CD4-positive, alpha-beta memory T cell (primary cell): ENCODE measurements at regions not wholly inside any gene's neighbourhood (a gene's known extent, or its start where the extent isn't known, plus 50 kb on each side); places are given as distances from the start of the nearest gene placed in this dataset.

ENCODE experiments used
- CTCF ChIA-PET: fragments of 350-600 bp; sonication (Branson Sonifier 250); formaldehyde crosslinking; loops from one replicate; lab custom pipeline; 2021; ENCODE audit warnings: inconsistent platforms; ENCODE audit not compliant: partially characterized antibody; lab: Charles Lee
- POLR2A ChIA-PET: fragments of 350-600 bp; sonication (Branson Sonifier 250); formaldehyde crosslinking; loops from one replicate; lab custom pipeline; 2021; ENCODE audit not compliant: partially characterized antibody; lab: Charles Lee
- DNase-seq, 5 donors: peaks; one replicate each; pipeline versions ENCODE4 v3.0.0 to v3.0.0-alpha.2; 2020 to 2022; ENCODE audit warnings: mixed read lengths in 1 of 5
- H3K27ac ChIP-seq: one replicate; pipeline ENCODE4 v1.7.0; 2013; ENCODE audit warnings: low read depth, low read length
- H3K27me3 ChIP-seq: 2 replicates; pipeline ENCODE4 v1.7.0; 2013; ENCODE audit warnings: mild to moderate bottlenecking, low read length, moderate library complexity; ENCODE audit not compliant: insufficient read depth
- H3K36me3 ChIP-seq: 2 replicates; pipeline ENCODE4 v1.7.0; 2013; ENCODE audit warnings: mild to moderate bottlenecking, low read length, moderate library complexity; ENCODE audit not compliant: insufficient read depth
- H3K4me1 ChIP-seq: 2 replicates; pipeline ENCODE4 v1.7.0; 2013; ENCODE audit warnings: mild to moderate bottlenecking, low read length, moderate library complexity; ENCODE audit not compliant: insufficient read depth
- H3K4me3 ChIP-seq, 2 donors: one replicate each; pipeline ENCODE4 v1.7.0; 2013; ENCODE audit warnings: low read length in 2 of 2, mild to moderate bottlenecking in 1 of 2
- H3K9me3 ChIP-seq, 2 donors: one replicate each; pipeline ENCODE4 v1.7.0; 2013; ENCODE audit warnings: low read length in 2 of 2, control low read depth in 1 of 2; ENCODE audit not compliant: control insufficient read depth in 1 of 2
- H3K27ac Mint-ChIP-seq, 7 donors: one replicate each; pipeline ENCODE4 v1.8.0; 2020 to 2021; ENCODE audit warnings: mixed read lengths in 7 of 7, mild to moderate bottlenecking in 6 of 7, inconsistent platforms in 3 of 7, moderate library complexity in 3 of 7
- H3K27me3 Mint-ChIP-seq, 2 donors: one replicate each; pipeline ENCODE4 v1.8.0; 2020 to 2021; ENCODE audit warnings: mixed read lengths in 2 of 2
- H3K36me3 Mint-ChIP-seq, 2 donors: one replicate each; pipeline ENCODE4 v1.8.0; 2020 to 2021; ENCODE audit warnings: mixed read lengths in 2 of 2, inconsistent platforms in 1 of 2, mild to moderate bottlenecking in 1 of 2
- H3K4me1 Mint-ChIP-seq, 4 donors: one replicate each; pipeline ENCODE4 v1.8.0; 2020 to 2021; ENCODE audit warnings: mixed read lengths in 4 of 4, mild to moderate bottlenecking in 1 of 4
- H3K4me3 Mint-ChIP-seq, 8 donors: one replicate each; pipeline ENCODE4 v1.8.0; 2020 to 2021; ENCODE audit warnings: mixed read lengths in 8 of 8, mild to moderate bottlenecking in 7 of 8, moderate library complexity in 6 of 8, inconsistent platforms in 3 of 8
- H3K9me3 Mint-ChIP-seq, 8 donors: one replicate each; pipeline ENCODE4 v1.8.0; 2020 to 2021; ENCODE audit warnings: mixed read lengths in 8 of 8, mild to moderate bottlenecking in 5 of 8, inconsistent platforms in 3 of 8, moderate library complexity in 1 of 8
- intact Hi-C: fragments of 100-400 bp; cut with micrococcal nuclease; formaldehyde crosslinking; loops from one replicate; pipeline ENCODE4 v1.15.1; 2023

DNA sequence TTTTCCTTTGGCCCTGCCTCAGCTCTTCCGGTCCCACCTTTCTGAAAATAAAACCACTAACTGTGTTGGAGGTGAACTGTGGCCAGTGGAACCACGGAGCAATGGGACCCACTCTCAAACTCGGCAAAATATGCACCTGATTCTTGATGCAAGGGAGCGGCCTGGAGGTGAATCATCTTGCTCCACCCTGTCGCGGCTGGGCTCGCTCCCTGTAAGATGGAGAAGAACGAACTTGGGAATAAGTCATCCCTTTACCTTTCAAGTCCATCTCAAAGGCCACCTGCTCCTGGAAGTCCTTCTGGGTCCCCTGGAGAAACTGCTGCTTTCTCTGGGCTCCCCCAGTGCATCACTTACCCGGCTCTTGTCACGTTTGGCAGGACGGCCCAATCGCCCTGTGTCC lies 309.9 kb downstream of the BCL11B start:
- Mint-ChIP-seq H3K4me1 (peaks cover 24 to 42% (median 33%) of the 10 kb centered on the region in 4 donors), H3K9me3 (peaks cover 0 to 5% (median 0%) of the 10 kb centered on the region in 8 donors), H3K36me3 (no peaks in the 10 kb centered on the region), H3K4me3 (no peak overlapping the region), H3K27ac (no peak overlapping the region), H3K27me3 (no peaks in the 10 kb centered on the region)
- peaks cover 27% of the 10 kb centered on the region for H3K4me1 ChIP-seq
- no peaks in the 10 kb centered on the region for H3K9me3 ChIP-seq
- no peak overlapping the region for H3K27ac ChIP-seq
- POLR2A ChIA-PET = no interaction called here
- no peak for DNase-seq
- H3K4me3 ChIP-seq = no peak overlapping the region
- CTCF ChIA-PET = no interaction called here
- no peaks in the 10 kb centered on the region for H3K36me3 ChIP-seq
- no peaks in the 10 kb centered on the region for H3K27me3 ChIP-seq
- intact Hi-C loops = no loop called here

DNA sequence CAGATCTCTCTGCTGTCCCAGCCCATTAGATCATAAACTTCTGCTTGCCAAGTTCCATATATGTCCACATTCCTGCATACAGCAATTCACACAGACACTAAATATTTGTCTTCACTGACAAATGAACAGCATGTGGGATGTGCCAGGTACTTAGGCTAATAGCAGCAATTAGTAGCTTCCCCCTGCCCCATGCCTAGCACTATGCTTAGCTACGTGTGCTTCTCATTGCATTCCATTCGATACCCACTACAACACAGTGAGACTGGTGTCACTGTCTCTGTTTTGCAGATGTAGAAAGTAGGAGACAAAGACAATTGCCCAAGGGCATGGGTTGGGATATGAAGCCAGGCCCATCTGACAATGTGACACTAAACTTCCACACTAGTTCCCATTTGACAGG lies 308.4 kb downstream of the BCL11B start:
- Histone ChIP-seq H3K27me3 (no peaks in the 10 kb centered on the region), H3K27ac (no peak overlapping the region), H3K4me3 (no peak overlapping the region), H3K4me1 (peaks cover 27% of the 10 kb centered on the region), H3K36me3 (no peaks in the 10 kb centered on the region), H3K9me3 (no peaks in the 10 kb centered on the region)
- DNase-seq = no peak
- ChIA-PET CTCF (no interaction called here), POLR2A (no interaction called here)
- Mint-ChIP-seq H3K27me3 (no peaks in the 10 kb centered on the region), H3K36me3 (no peaks in the 10 kb centered on the region), H3K4me3 (peak overlapping the region in 1 of 8 donors; percentile 49), H3K4me1 (peaks cover 24 to 45% (median 35%) of the 10 kb centered on the region in 4 donors), H3K9me3 (peaks cover 0 to 5% (median 0%) of the 10 kb centered on the region in 8 donors), H3K27ac (peak overlapping the region in 1 of 7 donors; percentile 36)
- intact Hi-C loops = no loop called here

DNA sequence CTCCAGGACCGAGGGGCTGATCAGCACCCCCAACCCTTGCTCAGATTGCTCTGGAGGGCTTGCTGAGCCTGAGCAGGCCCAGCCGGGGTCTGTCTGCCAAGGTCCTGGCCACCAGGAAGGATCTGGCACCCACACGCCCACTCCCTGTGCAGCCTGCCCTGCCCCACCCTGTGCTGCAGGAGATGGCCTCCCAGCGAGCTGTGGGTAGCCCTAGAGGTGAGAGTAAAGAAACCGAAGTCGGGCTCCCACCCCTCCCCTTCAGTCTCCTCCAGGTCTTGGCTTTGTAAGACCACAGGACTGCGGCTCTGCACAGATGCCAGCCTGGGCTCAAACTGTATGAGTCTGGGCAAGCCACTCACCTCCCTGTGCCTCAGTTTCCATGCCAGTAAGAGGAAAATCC lies 307.8 kb downstream of the BCL11B start:
- Histone ChIP-seq H3K4me1 (peaks cover 27% of the 10 kb centered on the region), H3K36me3 (no peaks in the 10 kb centered on the region), H3K27me3 (no peaks in the 10 kb centered on the region), H3K9me3 (no peaks in the 10 kb centered on the region), H3K27ac (no peak overlapping the region), H3K4me3 (no peak overlapping the region)
- Mint-ChIP-seq H3K27me3 (no peaks in the 10 kb centered on the region), H3K4me1 (peaks cover 24 to 45% (median 35%) of the 10 kb centered on the region in 4 donors), H3K9me3 (peaks cover 0 to 2% (median 0%) of the 10 kb centered on the region in 8 donors), H3K4me3 (peak overlapping the region in 3 of 8 donors; percentile 46 to 70 (median 68)), H3K27ac (peak overlapping the region in 4 of 7 donors; percentile 27 to 74 (median 56)), H3K36me3 (no peaks in the 10 kb centered on the region)
- ChIA-PET CTCF (no interaction called here), POLR2A (no interaction called here)
- DNase-seq = no peak
- intact Hi-C loops = no loop called here

DNA sequence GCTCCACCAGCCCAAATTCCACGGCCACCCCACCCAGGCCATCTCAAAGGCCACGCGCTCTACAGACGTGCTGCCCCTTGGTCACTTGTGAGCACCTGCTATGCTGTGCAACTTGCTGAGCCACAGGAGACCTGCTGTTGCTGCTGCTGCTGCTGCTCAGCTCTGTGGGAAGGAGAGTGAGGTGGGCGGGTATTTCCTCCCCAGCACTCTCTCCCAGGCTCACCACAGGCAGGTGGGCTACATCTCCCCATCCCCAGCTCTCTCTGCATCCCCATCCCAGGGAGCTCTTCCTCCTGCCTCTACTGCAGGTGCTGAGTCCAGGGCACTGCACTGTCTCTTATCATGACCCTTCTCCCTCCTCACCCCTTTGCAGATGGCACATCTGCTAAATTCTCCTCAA lies 306.9 kb downstream of the BCL11B start:
- Histone ChIP-seq H3K27me3 (no peaks in the 10 kb centered on the region), H3K4me3 (no peak overlapping the region), H3K36me3 (no peaks in the 10 kb centered on the region), H3K9me3 (no peaks in the 10 kb centered on the region), H3K4me1 (peaks cover 27% of the 10 kb centered on the region), H3K27ac (no peak overlapping the region)
- Mint-ChIP-seq H3K9me3 (peaks cover 0 to 2% (median 0%) of the 10 kb centered on the region in 8 donors), H3K4me1 (peaks cover 24 to 45% (median 35%) of the 10 kb centered on the region in 4 donors), H3K4me3 (peak overlapping the region in 6 of 8 donors; percentile 39 to 76 (median 60)), H3K27me3 (no peaks in the 10 kb centered on the region), H3K36me3 (no peaks in the 10 kb centered on the region), H3K27ac (peak overlapping the region in 6 of 7 donors; percentile 11 to 81 (median 46))
- ChIA-PET CTCF (no interaction called here), POLR2A (no interaction called here)
- no peak for DNase-seq
- intact Hi-C loops = no loop called here

DNA sequence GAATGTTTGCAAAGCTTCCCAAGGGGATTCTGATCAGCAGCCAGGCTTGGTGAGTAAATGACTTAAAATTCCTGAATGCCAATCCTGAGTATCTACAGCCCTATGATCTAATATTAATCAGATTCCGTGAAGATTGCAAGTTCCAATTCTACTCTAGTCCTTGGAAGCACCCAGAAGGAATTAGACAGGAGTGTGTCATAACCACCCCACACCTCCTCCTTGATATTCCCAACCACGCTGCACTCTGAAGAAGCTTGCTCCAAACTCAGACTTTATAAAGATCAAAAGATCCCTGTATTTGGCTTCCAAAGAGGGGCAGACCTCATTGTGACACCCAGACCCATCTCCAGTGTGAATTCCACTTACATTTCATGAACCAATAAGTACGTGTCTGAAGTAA lies 306.0 kb downstream of the BCL11B start:
- H3K4me3 Mint-ChIP-seq = peak overlapping the region in 1 of 8 donors; percentile 4
- DNase-seq = no peak
- no peak overlapping the region for H3K4me3 ChIP-seq
- no peaks in the 10 kb centered on the region for H3K36me3 Mint-ChIP-seq
- H3K4me1 Mint-ChIP-seq = peaks cover 24 to 45% (median 34%) of the 10 kb centered on the region in 4 donors
- peaks cover 27% of the 10 kb centered on the region for H3K4me1 ChIP-seq
- H3K27me3 ChIP-seq = no peaks in the 10 kb centered on the region
- no peaks in the 10 kb centered on the region for H3K36me3 ChIP-seq
- intact Hi-C loops = no loop called here
- CTCF ChIA-PET = no interaction called here
- no peaks in the 10 kb centered on the region for H3K9me3 ChIP-seq
- H3K27me3 Mint-ChIP-seq = no peaks in the 10 kb centered on the region
- peaks cover 0 to 3% (median 0%) of the 10 kb centered on the region in 8 donors for H3K9me3 Mint-ChIP-seq
- POLR2A ChIA-PET = no interaction called here
- no peak overlapping the region for H3K27ac Mint-ChIP-seq
- H3K27ac ChIP-seq = no peak overlapping the region

GRCh38 chr14:98966475-98967162 lies 305.4 kb downstream of the BCL11B start:
- Mint-ChIP-seq H3K27me3 (no peaks in the 10 kb centered on the region), H3K4me1 (peaks cover 24 to 45% (median 33%) of the 10 kb centered on the region in 4 donors), H3K27ac (peak overlapping the region in 2 of 7 donors; percentile 11 to 24), H3K9me3 (peaks cover 0 to 3% (median 0%) of the 10 kb centered on the region in 8 donors), H3K4me3 (no peak overlapping the region), H3K36me3 (no peaks in the 10 kb centered on the region)
- no peak overlapping the region for H3K4me3 ChIP-seq
- H3K27me3 ChIP-seq = no peaks in the 10 kb centered on the region
- no peaks in the 10 kb centered on the region for H3K36me3 ChIP-seq
- peaks cover 27% of the 10 kb centered on the region for H3K4me1 ChIP-seq
- H3K27ac ChIP-seq = no peak overlapping the region
- intact Hi-C loops = no loop called here
- DNase-seq = no peak
- ChIA-PET CTCF (no interaction called here), POLR2A (no interaction called here)
- H3K9me3 ChIP-seq = no peaks in the 10 kb centered on the region

DNA sequence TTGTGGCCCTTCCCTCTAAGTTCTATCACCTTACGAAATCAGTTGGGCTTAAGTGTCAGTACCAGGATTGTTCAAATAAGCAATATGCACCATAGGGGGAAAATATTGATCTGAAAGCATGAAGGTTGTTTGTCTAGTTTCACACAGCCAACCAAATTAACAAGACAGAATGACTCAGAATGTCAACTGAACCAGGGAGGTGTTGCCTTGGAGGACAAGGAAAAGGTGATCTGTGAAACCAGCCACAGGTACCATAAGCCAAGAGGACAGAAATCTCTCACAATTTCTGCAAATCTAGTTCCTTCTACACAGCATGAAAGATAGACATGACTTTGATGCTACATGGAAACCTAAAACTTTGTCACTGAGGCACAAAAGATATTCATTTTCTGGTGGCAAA lies 297.9 kb downstream of the BCL11B start:
- no peak for DNase-seq
- no peak overlapping the region for H3K27ac Mint-ChIP-seq
- POLR2A ChIA-PET = no interaction called here

More for the DNA sequence above, 297.9 kb downstream of the BCL11B start:
- Histone ChIP-seq H3K27me3 (no peaks in the 10 kb centered on the region), H3K27ac (no peak overlapping the region), H3K4me3 (no peak overlapping the region), H3K4me1 (no peaks in the 10 kb centered on the region), H3K9me3 (no peaks in the 10 kb centered on the region), H3K36me3 (no peaks in the 10 kb centered on the region)
- CTCF ChIA-PET = no interaction called here
- Mint-ChIP-seq H3K4me3 (no peak overlapping the region), H3K4me1 (no peaks in the 10 kb centered on the region), H3K36me3 (no peaks in the 10 kb centered on the region), H3K9me3 (peaks cover 0 to 12% (median 8%) of the 10 kb centered on the region in 8 donors), H3K27me3 (no peaks in the 10 kb centered on the region)
- intact Hi-C loops = no loop called here
